Neutrophil (primary cell): ENCODE measurements at regions not wholly inside any gene's neighbourhood (a gene's known extent, or its start where the extent isn't known, plus 50 kb on each side); places are given as distances from the start of the nearest gene placed in this dataset.

Source experiments
- H3K27ac ChIP-seq: fragments of 200-600 bp; sonication (generic); 2 replicates; pipeline ENCODE4 v1.5.1; 2016; ENCODE audit warnings: mild to moderate bottlenecking, moderate library complexity
- H3K27me3 ChIP-seq: fragments of 200-600 bp; sonication (generic); 2 replicates; pipeline ENCODE4 v1.6.0; 2016; ENCODE audit warnings: mild to moderate bottlenecking
- H3K36me3 ChIP-seq: fragments of 200-600 bp; sonication (generic); 2 replicates; pipeline ENCODE4 v1.5.1; 2017
- H3K4me1 ChIP-seq, 2 experiments: fragments of 200-600 bp in 1 of 2; sonication (generic) in 1 of 2; 1 replicate in 1 of 2; 2 replicates in 1 of 2; pipeline versions ENCODE4 v1.5.1 to v1.6.1; 2013 to 2016; ENCODE audit warnings: low read depth in 1 of 2, low read length in 1 of 2, mild to moderate bottlenecking in 1 of 2, moderate library complexity in 1 of 2; ENCODE audit not compliant: control insufficient read depth in 1 of 2, insufficient read depth in 1 of 2
- H3K4me3 ChIP-seq, 2 experiments: fragments of 200-600 bp in 1 of 2; sonication (generic) in 1 of 2; 1 replicate in 1 of 2; 2 replicates in 1 of 2; pipeline ENCODE4 v1.5.1; 2013 to 2016; ENCODE audit warnings: low read depth in 1 of 2, low read length in 1 of 2, mild to moderate bottlenecking in 1 of 2, moderate library complexity in 1 of 2
- H3K9me3 ChIP-seq: fragments of 200-600 bp; sonication (generic); 2 replicates; pipeline ENCODE4 v1.5.1; 2016
- CTCF ChIP-seq: fragments of 200-600 bp; sonication (generic); IDR thresholded peaks from 2 replicates; pipeline ENCODE4 v1.5.1; 2016; ENCODE audit warnings: antibody characterized with exemption

DNA sequence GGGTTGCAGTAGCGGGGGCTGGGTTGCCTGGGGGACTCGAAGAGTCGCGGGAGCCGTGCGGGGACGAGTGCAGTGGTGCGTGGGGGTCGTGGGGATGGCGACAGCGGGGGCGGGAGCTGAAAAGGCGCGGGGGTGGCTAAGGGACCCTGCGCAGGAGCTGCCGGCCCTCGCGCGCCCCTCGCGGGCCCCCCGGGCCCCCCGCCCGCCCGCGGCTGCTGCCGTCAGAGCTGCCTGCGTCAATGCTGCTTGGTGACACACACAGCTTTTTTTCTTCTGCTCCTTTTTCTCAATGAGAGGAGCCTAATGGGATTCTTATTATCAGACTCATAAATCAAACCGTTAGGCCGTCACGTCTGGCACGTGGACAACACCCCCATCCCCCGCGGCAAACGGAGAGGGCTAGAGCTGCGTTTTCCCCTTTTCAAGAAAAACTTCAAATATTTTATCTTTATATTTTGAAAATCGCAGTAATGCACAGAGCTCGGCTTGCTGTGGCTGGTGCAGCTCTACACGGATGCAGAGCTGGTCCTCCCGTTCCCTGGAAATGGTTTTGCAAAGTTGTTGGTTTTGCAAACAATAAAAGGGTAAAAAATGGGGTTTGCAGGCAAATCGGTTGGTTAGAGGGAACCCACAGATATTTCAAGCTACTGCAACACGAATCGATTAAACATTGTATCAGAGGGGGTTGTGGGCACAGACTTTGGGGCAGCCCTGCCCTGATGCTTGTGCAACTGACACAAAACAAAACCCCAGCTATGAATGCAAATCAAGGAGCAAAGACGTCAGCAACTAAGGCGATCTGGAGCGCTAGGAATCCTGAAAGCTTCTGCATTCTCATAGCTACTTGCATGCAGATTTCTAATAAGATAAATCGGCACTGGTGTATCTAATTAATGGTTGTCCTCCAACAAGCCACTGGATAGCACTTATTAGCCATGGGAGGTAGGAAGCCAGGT, 161.4 kb downstream of the TBXT start:
- H3K4me3 ChIP-seq = no peak overlapping the region
- H3K36me3 ChIP-seq = no peaks in the 10 kb centered on the region
- TF ChIP-seq CTCF = no peak
- H3K27me3 ChIP-seq = peaks cover 84% of the 10 kb centered on the region
- H3K4me1 ChIP-seq = no peaks in the 10 kb centered on the region
- no peaks in the 10 kb centered on the region for H3K9me3 ChIP-seq
- no peak overlapping the region for H3K27ac ChIP-seq

DNA sequence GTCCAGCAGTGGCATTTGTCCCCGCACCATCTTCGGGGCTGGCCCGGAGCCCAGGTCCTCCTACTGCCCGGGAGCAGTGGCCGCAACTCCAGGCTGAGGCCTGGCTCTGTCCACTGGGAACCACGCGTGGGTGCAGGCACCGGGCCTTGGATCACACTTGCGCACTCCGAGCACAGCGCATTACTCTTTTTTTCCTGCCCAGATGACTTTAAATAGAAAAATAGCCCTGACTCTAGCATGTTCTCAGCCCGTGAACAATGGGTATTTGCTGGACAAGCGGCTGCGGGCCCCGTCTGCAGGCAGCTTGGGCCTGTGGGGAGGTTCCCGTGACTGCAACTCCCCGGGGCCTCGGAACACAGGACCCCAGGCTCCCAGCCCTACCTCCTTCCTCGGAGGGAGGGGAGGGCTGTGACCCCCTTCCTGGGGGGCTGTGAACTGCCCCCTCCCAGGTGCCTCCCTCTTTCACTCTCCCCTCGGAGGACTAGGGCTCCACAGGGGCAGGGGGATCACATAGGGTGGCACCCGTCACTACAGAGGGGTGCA, 162.2 kb downstream of the TBXT start:
- Histone ChIP-seq H3K4me1 (no peaks in the 10 kb centered on the region), H3K9me3 (no peaks in the 10 kb centered on the region), H3K36me3 (no peaks in the 10 kb centered on the region), H3K4me3 (no peak overlapping the region), H3K27ac (no peak overlapping the region), H3K27me3 (peaks cover 77% of the 10 kb centered on the region)
- TF ChIP-seq CTCF = no peak

- H3K27ac ChIP-seq = no peak overlapping the region
- no peaks in the 10 kb centered on the region for H3K9me3 ChIP-seq
- H3K36me3 ChIP-seq = no peaks in the 10 kb centered on the region
- no peak for TF ChIP-seq CTCF
- no peak overlapping the region for H3K4me3 ChIP-seq
- H3K27me3 ChIP-seq = peaks cover 71% of the 10 kb centered on the region
- no peaks in the 10 kb centered on the region for H3K4me1 ChIP-seq
Observed at GRCh38 chr6:166004876-166005275, 162.8 kb downstream of the TBXT start.

GRCh38 chr6:166004471-166004870, 163.2 kb downstream of the TBXT start:
- Histone ChIP-seq H3K4me3 (no peak overlapping the region), H3K9me3 (no peaks in the 10 kb centered on the region), H3K27ac (no peak overlapping the region), H3K36me3 (no peaks in the 10 kb centered on the region), H3K4me1 (no peaks in the 10 kb centered on the region), H3K27me3 (peaks cover 67% of the 10 kb centered on the region)
- no peak for TF ChIP-seq CTCF

DNA sequence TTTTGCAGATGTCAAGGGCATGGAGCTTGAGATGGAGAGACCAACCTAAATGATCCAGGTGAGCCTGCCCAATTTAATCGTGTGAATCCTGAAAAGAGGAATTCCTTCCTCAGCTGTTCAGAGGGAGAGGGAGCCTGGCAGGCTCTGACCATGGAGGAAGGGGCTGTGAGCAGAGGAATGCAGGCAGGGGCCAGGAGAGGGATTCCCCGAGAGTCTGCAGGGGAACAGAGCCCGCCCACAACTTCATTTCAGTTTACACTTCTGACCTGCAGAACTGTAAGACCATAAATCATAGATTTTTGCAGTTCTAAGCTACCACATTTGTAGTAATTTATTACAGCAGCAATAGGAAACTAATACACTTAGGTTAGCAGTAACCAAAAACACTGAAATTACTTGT, 164.1 kb downstream of the TBXT start:
- no peak for TF ChIP-seq CTCF
- Histone ChIP-seq H3K27ac (no peak overlapping the region), H3K36me3 (no peaks in the 10 kb centered on the region), H3K4me3 (no peak overlapping the region), H3K4me1 (no peaks in the 10 kb centered on the region), H3K27me3 (peaks cover 58% of the 10 kb centered on the region), H3K9me3 (no peaks in the 10 kb centered on the region)
